Omental fat pad (tissue), 3 donors: ENCODE measurements at regions not wholly inside any gene's neighbourhood (a gene's known extent, or its start where the extent isn't known, plus 50 kb on each side); places are given as distances from the start of the nearest gene placed in this dataset.

Experiments used
- ATAC-seq: fragments of 150-250 bp; one replicate; pipeline ENCODE4 v1.9.1; 2016; ENCODE audit warnings: mild to moderate bottlenecking, moderate library complexity; ENCODE audit not compliant: low FRiP score
- DNase-seq: peaks from one replicate; pipeline ENCODE4 v3.0.0-alpha.2; 2019; ENCODE audit warnings: low spot score
- TF ChIP-seq, protein P1 (sequence below), 3 donors: fragments of 450-650 bp; IDR thresholded peaks; one replicate each; pipeline ENCODE4 v1.5.1; 2016 to 2017; ENCODE audit warnings: antibody characterized with exemption in 3 of 3, mild to moderate bottlenecking in 3 of 3, moderate library complexity in 2 of 3

DNA sequence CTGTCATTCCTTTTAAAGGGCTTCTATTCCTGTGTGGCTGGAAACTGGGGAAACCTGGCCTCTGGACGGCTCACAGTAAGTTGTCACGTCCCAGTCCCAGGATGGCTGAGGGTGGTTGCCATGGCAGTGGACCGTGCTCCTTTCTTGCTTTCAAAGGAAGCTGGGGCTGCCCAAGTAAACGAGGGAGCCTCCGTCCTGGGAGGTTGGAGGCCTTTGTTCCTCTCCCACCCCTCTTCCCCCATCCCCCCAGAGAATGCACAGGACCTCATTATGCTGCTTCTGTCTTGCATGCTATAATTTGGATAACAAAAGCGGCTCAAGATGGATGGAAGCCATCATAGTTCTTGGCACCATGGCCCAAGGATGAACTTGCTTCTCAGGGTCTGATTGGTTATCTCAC, 325.5 kb upstream of the HS6ST1 start:
- no peak for DNase-seq
- ATAC-seq, result no peak
- TF ChIP-seq, protein P1, sequence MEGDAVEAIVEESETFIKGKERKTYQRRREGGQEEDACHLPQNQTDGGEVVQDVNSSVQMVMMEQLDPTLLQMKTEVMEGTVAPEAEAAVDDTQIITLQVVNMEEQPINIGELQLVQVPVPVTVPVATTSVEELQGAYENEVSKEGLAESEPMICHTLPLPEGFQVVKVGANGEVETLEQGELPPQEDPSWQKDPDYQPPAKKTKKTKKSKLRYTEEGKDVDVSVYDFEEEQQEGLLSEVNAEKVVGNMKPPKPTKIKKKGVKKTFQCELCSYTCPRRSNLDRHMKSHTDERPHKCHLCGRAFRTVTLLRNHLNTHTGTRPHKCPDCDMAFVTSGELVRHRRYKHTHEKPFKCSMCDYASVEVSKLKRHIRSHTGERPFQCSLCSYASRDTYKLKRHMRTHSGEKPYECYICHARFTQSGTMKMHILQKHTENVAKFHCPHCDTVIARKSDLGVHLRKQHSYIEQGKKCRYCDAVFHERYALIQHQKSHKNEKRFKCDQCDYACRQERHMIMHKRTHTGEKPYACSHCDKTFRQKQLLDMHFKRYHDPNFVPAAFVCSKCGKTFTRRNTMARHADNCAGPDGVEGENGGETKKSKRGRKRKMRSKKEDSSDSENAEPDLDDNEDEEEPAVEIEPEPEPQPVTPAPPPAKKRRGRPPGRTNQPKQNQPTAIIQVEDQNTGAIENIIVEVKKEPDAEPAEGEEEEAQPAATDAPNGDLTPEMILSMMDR (IDR thresholded peaks at IDR 0.05), result no peak

- ATAC-seq, result no peak
- TF ChIP-seq, protein P1 (IDR thresholded peaks at IDR 0.05), result no peak
- no peak for DNase-seq
Measured at GRCh38 chr2:128644718-128645256, 326.1 kb upstream of the HS6ST1 start.

GRCh38 chr2:128645631-128646030, 327.0 kb upstream of the HS6ST1 start:
- TF ChIP-seq, protein P1 (IDR thresholded peaks at IDR 0.05), result no peak
- DNase-seq (no peak), ATAC-seq (no peak)

GRCh38 chr2:128646091-128646490, 327.4 kb upstream of the HS6ST1 start:
- ATAC-seq (no peak), DNase-seq (no peak)
- TF ChIP-seq, protein P1 (IDR thresholded peaks at IDR 0.05), result no peak

DNA sequence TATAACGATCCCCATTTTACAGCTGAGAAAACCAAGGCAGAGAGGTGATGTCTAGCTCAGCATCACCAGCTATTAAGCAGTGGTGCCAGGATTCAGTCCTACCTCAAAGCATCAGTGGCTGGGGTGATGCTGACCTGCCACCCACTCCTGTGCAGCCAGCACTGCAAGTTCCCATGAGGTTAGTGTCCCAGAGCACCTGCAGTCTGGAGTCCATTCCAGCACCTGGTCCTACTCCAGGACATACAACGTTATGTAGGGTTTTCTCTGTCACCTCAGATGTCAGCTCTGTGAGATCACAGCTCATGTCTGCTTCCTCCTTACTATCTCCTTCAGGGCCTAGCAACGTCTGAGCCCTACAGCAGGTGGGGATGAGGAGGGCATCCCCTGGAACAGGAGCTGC, 328.0 kb upstream of the HS6ST1 start:
- DNase-seq (no peak), ATAC-seq (no peak)
- TF ChIP-seq, protein P1 (IDR thresholded peaks at IDR 0.05), result no peak

- ATAC-seq (no peak), DNase-seq (no peak)
- TF ChIP-seq, protein P1 (IDR thresholded peaks at IDR 0.05), result no peak
Measured at GRCh38 chr2:128651000-128651399, 332.3 kb upstream of the HS6ST1 start.

DNA sequence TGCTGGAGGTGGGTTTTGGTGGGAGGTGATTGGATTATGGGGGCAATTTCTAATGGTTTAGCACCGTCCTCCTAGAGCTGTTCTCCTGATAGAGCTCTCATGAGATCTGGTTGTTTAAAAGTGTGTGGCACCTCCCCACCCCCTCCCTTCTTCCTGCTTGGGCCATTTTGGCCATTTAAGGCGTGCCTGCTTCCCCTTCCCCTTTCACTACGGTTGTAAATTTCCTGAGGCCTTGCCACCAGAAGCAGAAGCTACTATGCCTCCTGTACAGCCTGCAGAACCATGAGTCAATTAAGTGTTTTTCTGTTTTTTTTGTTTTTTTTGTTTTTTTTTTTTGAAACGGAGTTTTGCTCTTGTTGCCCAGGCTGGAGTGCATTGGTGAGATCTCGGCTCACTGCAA, 335.7 kb upstream of the HS6ST1 start:
- TF ChIP-seq, protein P1 (IDR thresholded peaks at IDR 0.05), result no peak
- DNase-seq (no peak), ATAC-seq (no peak)
